Mesodermal cell (in vitro differentiated cells): ENCODE measurements at regions not wholly inside any gene's neighbourhood (a gene's known extent, or its start where the extent isn't known, plus 50 kb on each side); places are given as distances from the start of the nearest gene placed in this dataset.

Experiments
- H3K27ac ChIP-seq: 2 replicates; pipeline ENCODE4 v1.7.0; 2013; ENCODE audit warnings: mild to moderate bottlenecking, low read depth, low read length, moderate library complexity; ENCODE audit not compliant: severe bottlenecking
- H3K36me3 ChIP-seq: 2 replicates; pipeline ENCODE4 v1.7.1; 2013; ENCODE audit warnings: mild to moderate bottlenecking, low read length, moderate library complexity; ENCODE audit not compliant: control insufficient read depth, insufficient read depth
- H3K4me1 ChIP-seq: one replicate; pipeline ENCODE4 v1.7.1; 2013; ENCODE audit warnings: mild to moderate bottlenecking, low read length; ENCODE audit not compliant: insufficient read depth, control insufficient read depth, poor library complexity, severe bottlenecking
- H3K4me3 ChIP-seq: 2 replicates; pipeline ENCODE4 v1.7.0; 2013; ENCODE audit warnings: low read length, control low read depth, mild to moderate bottlenecking; ENCODE audit not compliant: insufficient read depth, poor library complexity, severe bottlenecking; ENCODE audit errors: extremely low read depth
- H3K9me3 ChIP-seq: 2 replicates; pipeline ENCODE4 v1.7.1; 2013; ENCODE audit warnings: mild to moderate bottlenecking, low read length, moderate library complexity; ENCODE audit not compliant: control insufficient read depth
- WGBS, 2 experiments: methylation state at CpG; one replicate each; pipeline ENCODE4 v1.1.5; 2013; ENCODE audit warnings: missing lambda C conversion rate in 2 of 2; ENCODE audit not compliant: insufficient coverage in 2 of 2; 5-methylcytosine and 5-hydroxymethylcytosine counted together

DNA sequence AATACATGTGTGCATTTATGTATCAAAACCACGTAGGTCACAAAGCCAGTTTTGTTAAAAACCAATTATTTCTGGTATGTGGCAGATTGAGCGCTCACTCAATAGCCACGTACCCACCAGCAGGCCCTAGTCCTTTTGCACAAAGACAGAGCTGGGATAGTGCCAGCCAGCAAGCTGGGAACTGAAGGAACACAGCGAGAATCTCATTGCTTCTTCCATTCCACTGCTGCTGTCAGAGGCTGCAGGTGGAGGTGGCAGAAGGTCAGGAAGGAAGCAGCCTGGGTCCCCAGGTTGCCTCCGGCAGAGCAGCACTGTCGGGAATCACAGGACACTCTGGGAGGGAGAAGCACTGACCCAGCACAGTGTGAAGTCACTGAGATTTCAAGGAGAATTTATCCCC is 385.5 kb upstream of the PFKP start:
- H3K27ac ChIP-seq = no peak overlapping the region
- no peaks in the 10 kb centered on the region for H3K9me3 ChIP-seq
- no peaks in the 10 kb centered on the region for H3K36me3 ChIP-seq
- no peak overlapping the region for H3K4me3 ChIP-seq
- WGBS, 2 experiments = 86 to 96% methylated on average over 3 to 4 of the region's 6 CpGs
- H3K4me1 ChIP-seq = no peaks in the 10 kb centered on the region

DNA sequence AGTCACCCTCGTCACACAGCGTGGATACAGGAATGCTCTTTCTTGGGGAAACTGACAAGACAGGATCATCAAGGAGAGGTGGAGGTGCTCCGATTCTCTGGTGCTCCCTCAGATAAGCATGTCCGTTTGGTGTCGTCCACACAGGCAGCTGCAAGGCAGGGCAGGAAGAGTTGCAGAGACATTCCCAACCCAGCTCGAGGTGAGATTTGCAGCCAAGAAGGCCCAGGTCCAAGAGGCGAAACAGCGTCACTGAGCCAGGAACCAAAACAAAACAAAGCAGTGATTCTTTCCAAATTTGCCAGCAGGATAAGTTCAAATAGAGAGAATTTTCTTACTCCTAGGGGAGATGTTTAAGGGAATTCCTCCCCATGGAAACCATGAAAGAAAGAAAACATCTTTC is 386.5 kb upstream of the PFKP start:
- H3K9me3 ChIP-seq = no peaks in the 10 kb centered on the region
- 90 to 93% methylated on average over 6 to 7 of the region's 8 CpGs for WGBS, 2 experiments
- H3K4me3 ChIP-seq = no peak overlapping the region

DNA sequence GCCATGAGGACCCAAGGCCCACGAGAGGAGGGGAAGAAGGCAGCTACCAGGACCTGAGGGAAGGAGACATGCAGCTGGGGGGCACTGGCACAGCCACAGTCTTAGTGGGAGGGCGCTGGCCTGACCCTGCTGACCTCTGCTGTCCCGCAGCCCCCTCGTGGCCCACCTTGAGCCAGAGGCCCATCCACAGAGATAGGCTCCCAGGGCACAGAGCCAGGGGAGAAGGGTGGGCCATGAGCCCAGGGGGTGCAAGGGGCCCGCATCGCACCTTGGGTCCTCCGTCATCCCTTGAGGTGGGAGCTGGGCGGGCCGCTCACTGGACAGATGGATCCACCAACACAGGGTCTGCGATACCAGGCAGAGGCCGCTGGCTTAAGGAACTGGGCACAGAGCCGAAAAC is 387.7 kb upstream of the PFKP start:
- WGBS, 2 experiments = 89 to 96% methylated on average over 9 to 10 of the region's 12 CpGs
- H3K36me3 ChIP-seq = no peaks in the 10 kb centered on the region
- no peak overlapping the region for H3K4me3 ChIP-seq
- H3K4me1 ChIP-seq = no peaks in the 10 kb centered on the region
- H3K27ac ChIP-seq = no peak overlapping the region
- no peaks in the 10 kb centered on the region for H3K9me3 ChIP-seq

More for the DNA sequence above, 386.5 kb upstream of the PFKP start:
- H3K4me1 ChIP-seq = no peaks in the 10 kb centered on the region
- H3K27ac ChIP-seq = no peak overlapping the region
- H3K36me3 ChIP-seq = no peaks in the 10 kb centered on the region

DNA sequence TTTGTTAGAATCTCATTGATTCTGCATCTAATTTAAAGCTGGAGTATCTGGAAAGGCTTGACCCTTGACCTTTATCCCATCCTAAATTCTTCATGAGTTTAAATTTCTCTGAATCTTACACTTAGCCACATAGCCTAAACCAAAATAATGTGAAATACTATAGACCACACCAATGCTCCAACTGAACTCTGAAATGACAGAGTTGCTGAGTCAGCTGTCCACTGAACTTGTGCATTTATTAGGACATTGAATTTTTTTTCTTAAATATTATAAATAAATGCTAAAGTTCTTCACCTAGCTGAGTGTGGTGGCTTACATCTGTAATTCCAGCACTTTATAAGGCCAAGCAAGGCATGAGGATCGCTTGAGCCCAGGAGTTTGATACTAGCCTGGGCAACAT is 390.9 kb upstream of the PFKP start:
- WGBS, 2 experiments = 100% methylated on average over 1 of the region's 1 CpG; no CpG with 5 or more reads in 1 of the 2 experiments
- H3K9me3 ChIP-seq = no peaks in the 10 kb centered on the region
- no peaks in the 10 kb centered on the region for H3K36me3 ChIP-seq
- no peak overlapping the region for H3K27ac ChIP-seq
- H3K4me3 ChIP-seq = no peak overlapping the region
- H3K4me1 ChIP-seq = no peaks in the 10 kb centered on the region

DNA sequence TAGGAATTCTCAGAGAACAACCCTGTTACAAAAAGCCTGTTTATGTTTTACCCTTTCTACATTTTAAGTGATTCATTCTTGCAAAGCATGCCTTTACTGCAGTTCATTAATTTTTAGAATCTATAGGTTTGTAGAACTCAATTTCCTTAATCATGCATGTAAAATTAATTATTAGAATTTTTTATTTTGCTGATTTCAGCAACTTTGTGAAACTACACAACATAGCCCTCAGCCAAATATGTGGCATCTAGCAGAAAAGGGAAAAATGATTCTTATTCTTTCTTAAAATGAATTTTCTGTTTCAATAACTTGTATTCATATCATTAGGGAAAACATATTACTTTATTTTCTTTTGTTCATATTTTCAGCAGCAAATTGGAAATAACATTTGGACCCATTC is 392.9 kb upstream of the PFKP start:
- Histone ChIP-seq H3K4me3 (no peak overlapping the region), H3K36me3 (no peaks in the 10 kb centered on the region), H3K9me3 (no peaks in the 10 kb centered on the region), H3K4me1 (no peaks in the 10 kb centered on the region), H3K27ac (no peak overlapping the region)

DNA sequence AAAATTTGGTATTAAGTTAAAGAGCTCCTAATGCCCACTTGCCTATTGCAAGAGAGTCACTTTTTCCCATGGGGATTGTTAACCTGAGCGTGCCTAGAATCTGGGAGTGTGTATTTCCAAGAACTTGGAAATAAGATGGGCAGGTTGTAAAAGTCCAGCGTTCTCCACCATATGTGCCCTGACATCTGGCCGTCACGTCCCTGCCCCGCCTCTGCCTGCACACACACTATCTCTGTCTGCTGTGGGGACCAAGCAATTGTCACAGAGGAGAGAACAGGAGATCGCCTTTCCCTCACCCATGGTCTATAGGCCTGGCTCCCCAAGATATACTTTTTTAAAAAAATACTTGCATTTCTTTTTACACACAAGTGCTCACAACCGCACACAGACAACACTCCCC is 396.5 kb upstream of the PFKP start:
- 85 to 93% methylated on average over 5 to 6 of the region's 7 CpGs for WGBS, 2 experiments
- H3K27ac ChIP-seq = no peak overlapping the region
- no peaks in the 10 kb centered on the region for H3K36me3 ChIP-seq
- no peak overlapping the region for H3K4me3 ChIP-seq
- no peaks in the 10 kb centered on the region for H3K4me1 ChIP-seq
- H3K9me3 ChIP-seq = no peaks in the 10 kb centered on the region

DNA sequence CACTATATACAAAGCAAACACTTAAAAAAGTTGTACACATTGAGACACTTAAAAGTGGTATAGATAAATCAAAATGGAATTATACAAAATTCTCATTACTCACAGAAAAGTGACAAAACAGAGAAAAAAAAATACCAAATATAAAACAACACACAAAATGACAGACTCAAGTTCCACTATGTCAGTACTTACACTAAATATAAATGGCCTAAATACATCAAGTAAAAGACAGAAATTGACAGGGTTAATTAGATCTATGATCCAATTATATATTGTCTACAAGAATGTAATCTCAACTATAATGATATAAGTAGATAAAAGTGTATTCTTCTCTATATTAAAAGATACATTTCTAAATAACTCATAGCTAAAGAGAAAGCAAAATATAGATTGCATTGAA is 401.6 kb upstream of the PFKP start:
- Histone ChIP-seq H3K4me1 (no peaks in the 10 kb centered on the region), H3K36me3 (no peaks in the 10 kb centered on the region), H3K4me3 (no peak overlapping the region), H3K27ac (no peak overlapping the region), H3K9me3 (no peaks in the 10 kb centered on the region)

DNA sequence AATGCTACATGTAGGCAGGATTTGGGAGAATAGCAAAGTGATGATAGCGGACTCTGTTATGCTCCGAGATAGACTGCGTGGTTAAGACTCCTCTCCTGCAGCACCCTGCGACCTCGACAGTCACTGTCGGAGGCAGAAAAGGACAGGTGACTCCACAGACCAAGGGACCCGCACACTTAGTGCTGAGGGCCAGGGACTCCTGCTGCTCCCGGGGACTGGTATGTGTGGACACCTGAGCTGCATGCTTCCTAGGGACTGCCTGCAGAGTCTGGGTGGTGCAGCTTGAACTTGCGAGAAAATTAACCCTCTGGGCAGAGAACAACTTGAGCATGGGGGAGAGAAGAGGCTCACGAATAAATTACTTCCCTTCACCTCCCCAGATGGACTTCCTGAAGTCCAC is 407.1 kb upstream of the PFKP start:
- Histone ChIP-seq H3K36me3 (no peaks in the 10 kb centered on the region), H3K4me1 (no peaks in the 10 kb centered on the region)
- 86 to 88% methylated on average over 9 of the region's 10 CpGs for WGBS, 2 experiments

DNA sequence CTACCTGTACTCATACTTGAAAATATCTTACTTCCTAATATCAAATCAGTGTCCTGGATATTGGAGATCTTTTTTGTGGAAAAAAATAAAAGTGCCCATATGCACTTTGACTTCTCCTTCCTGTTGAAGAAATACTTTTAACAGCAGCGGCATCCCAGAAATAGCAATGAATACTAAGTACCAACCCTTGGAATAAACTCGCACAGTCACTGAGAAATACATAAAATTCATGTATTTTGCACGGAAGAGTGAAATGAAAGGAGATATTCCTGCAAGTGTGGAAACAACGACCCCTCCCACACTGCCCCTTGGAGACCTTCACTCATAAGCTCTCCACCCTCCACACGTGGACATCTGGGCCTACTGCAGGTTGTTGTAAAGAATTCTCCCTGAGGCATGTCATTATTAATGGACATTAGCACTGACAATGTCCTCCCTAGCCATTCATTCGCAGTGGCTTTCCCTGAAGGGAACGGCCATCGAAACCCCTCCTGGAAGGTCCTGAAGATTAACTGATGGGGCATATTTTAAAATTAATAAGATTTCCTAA is 407.6 kb upstream of the PFKP start:
- Histone ChIP-seq H3K9me3 (no peaks in the 10 kb centered on the region), H3K36me3 (no peaks in the 10 kb centered on the region), H3K4me3 (no peak overlapping the region), H3K27ac (no peak overlapping the region), H3K4me1 (no peaks in the 10 kb centered on the region)
- WGBS, 2 experiments = 100% methylated on average over 1 of the region's 8 CpGs; no CpG with 5 or more reads in 1 of the 2 experiments

More for the DNA sequence above, 407.1 kb upstream of the PFKP start:
- Histone ChIP-seq H3K9me3 (no peaks in the 10 kb centered on the region), H3K4me3 (no peak overlapping the region), H3K27ac (no peak overlapping the region)

DNA sequence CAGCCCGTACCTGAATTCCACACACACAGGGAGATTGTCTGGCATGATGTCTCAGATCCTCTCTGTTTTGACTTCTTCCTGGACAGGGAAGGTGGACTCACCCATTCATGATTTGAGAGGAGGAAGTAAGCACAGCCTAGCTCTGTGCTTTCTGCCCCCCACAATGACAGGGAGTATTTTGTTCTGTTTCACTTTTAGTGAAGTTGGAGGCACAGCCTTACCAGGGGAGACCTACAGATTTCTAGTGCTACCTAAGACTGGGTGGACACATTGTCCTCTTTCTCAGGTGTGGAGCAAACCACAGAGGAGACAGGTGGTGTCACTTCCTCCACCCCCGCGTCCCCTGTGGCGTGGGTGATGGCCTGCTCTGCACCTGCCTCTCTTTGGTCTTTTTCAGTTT is 408.6 kb upstream of the PFKP start:
- no peaks in the 10 kb centered on the region for H3K4me1 ChIP-seq
- H3K27ac ChIP-seq = no peak overlapping the region
- H3K36me3 ChIP-seq = no peaks in the 10 kb centered on the region
- no peak overlapping the region for H3K4me3 ChIP-seq
- WGBS, 2 experiments = 87 to 88% methylated on average over 1 to 4 of the region's 4 CpGs
- no peaks in the 10 kb centered on the region for H3K9me3 ChIP-seq

DNA sequence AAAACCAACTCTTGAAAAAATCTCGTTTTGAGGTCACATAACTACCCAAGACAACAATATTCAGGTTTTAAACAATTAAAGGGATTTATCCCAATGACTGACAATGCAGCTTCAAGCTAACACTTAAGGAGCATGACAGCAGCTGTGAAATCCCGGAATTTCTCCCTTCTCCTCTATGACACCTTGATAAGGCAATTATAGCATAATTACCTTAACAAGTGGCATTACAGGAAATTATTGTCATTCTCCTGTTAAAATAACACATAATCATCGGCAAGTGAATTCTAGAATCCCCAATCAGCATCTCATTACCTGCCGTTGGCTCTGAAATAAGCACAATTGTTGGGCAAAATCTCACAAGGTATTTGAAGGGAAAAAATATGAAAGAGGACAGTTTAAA is 417.0 kb upstream of the PFKP start:
- no peak overlapping the region for H3K27ac ChIP-seq
- no peak overlapping the region for H3K4me3 ChIP-seq
- H3K36me3 ChIP-seq = no peaks in the 10 kb centered on the region
- H3K4me1 ChIP-seq = no peaks in the 10 kb centered on the region
- no peaks in the 10 kb centered on the region for H3K9me3 ChIP-seq
- WGBS, 2 experiments = 71 to 93% methylated on average over 1 to 2 of the region's 4 CpGs
